HG03442 (cell line): ENCODE measurements at regions not wholly inside any gene's neighbourhood (a gene's known extent, or its start where the extent isn't known, plus 50 kb on each side); places are given as distances from the start of the nearest gene placed in this dataset.
A peak's percentile ranks its signal among the peaks of the same experiment; 100 is the strongest.

Experiments used
- ATAC-seq: cut with Tn5 transposase; IDR thresholded peaks from one replicate; pipeline ENCODE4 v1.9.1; 2021; ENCODE audit warnings: mild to moderate bottlenecking, moderate library complexity; ENCODE audit not compliant: unreplicated experiment

DNA sequence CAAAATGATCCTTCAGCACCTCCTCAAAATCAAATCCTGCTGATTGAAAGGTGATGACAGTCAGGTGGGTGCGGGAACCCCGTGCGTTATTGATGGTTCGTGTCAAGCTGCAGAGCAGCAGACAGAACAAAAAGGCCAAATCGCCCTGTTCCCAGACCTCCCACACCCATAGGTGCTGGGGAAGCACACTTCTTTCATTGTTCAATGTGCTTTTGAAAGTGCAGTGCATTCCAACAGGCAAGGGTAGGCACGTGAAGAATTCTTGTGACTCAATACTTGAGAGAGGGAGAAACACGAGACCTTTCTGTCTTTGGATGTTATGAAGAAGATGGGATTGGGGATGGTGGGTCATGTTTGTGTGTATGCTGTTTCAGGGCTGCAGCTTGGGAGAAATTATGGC, 514.0 kb downstream of the MCTP2 start:
- no peak for ATAC-seq

DNA sequence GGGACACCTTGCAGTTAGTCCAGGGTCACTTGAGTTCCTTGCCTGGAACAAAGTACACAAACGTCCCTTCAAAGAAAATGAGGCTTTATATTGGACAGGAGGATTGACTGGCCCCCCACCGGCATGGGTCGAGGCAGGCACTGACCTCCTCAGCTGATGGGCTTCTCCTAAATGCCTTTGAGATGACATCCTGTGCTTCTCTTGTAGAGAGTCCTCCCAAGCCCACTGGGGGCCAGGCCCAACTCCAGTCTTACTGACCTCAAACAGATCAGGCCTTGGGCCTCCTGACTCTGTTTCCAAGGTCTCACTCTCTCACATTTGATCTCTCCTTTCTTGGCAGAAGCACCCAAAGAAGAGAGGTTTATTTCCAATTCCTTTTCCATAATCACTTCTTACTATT, 516.1 kb downstream of the MCTP2 start:
- ATAC-seq, result no peak

DNA sequence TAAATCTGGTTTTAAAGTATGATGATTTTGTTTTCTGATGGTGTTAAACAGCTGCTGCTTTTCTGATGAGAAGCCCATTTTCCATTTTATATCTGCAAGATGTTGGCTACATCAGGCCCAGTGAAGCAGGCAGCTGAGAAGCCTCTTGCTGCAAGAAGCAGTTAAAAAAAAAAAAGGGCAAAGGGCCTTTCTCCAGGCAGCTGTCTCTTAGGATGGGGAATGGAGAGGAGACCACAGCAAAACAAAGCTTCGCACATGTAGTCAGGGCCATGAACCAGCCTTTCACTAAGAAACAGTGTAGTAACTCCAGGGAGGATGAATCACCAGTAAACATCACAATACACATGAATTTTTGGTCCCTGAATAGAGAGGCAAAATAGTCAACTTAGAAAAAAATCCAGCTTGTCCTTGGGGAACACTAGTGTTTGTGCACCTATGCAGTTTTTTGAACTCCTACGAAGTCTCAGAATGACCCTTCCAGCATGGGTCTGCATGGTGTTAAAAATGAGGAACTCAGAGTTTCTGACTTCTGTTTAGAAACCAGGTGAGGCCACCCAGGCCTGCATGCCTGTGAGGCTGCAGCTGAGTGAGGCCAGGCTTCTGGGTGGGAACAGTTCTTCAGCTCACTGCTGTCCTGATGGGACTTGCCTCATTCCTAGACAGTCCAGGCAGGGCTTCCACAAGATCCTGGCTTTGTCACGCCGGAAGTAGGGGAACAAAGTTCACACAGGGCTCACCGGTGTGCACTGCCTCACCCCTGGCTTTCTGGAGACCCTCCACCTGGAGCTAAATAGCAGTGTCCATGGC, 518.7 kb downstream of the MCTP2 start:
- peak; percentile 73 for ATAC-seq

DNA sequence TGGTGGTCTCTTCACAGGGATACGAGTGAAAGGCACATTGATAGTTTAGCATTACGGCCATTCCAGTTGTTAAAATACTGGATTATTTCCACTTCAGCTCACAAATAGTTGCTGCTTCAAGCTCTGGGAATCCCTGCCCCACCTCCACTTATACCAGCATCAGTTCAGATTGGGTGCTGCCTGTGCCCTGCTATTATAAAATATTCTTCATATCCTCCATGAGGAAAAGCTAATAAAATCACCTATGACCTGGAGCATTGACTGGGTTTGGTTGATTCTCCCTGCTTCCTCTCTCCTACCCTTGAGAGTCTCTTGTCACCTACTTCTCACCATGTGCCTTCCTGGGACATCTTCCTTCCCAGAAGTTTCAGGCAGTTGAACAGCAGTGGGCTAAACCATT, 529.0 kb downstream of the MCTP2 start:
- ATAC-seq, result no peak

DNA sequence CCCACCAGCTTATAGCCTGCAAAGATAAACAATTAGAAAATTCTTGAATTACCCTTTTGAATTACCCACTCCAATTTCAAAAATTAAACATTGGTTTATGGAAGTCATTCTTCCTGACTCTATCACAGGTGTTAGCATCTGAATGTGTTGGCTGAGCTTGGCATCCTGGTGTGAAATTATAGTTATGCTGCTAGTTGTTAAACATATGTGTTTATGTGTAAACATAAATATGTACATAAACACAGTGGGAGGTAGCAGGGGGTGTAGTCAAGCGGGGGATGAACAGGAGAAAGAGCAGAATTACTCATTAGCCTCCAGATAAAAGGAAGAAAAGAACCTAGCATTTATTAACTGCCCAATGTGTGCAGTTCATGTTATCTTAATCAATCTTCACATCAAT, 530.2 kb downstream of the MCTP2 start:
- ATAC-seq, result no peak

DNA sequence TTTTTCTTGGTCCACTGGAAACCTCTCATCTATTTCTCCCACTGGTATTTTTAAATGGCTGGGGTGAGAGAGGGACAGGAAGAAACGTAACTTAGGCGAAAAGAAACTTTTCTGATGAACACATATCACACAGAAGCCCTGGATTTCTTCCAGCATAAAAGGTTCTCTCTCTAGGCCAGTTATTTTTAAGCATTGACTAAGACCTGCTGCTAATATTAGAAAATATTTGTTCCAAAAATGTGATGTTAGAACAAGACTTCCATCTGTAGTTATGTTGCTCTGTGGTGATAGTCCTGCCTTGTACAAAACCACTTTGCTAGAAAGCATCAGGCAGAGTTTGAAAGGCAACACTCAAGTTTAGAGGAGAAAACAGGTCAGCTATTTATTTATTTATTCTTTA, 537.7 kb downstream of the MCTP2 start:
- no peak for ATAC-seq

DNA sequence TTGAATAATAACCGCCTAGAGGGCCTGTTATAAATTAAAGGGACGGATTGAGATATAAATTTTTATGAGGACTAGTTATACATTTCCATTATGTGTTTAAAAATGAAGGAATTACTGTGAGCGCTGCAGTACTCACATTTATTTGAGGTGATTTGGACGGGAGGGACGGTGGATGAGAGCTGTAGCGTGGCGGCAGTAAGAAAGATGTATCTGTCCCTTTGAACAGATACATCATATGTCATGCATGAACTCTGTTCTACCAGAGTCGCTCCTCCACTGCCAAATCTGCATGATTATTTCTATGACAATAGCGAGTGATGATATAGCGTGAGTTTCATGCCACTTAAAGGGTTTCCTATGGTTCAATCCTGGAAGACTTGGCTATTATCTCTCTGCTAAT, 538.8 kb downstream of the MCTP2 start:
- ATAC-seq, result no peak

DNA sequence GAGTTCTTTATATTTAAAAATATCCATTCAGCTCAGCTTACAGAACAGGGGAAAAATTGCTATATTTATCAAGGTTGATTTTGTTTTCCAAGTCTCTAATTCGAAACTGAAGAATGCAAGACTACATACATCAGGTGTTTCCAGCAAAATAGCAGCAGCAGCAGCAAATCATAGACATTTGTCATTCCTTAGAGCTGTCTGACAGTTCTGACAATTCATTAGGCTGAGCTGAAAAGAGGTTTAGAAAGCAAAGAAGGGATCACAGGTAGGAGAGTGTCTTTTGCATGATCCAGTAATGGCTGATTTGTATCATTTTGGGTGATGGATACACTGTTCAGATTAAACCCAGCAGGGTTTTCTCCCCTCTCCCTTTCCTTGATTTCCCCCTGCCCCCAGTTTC, 545.7 kb downstream of the MCTP2 start:
- no peak for ATAC-seq

DNA sequence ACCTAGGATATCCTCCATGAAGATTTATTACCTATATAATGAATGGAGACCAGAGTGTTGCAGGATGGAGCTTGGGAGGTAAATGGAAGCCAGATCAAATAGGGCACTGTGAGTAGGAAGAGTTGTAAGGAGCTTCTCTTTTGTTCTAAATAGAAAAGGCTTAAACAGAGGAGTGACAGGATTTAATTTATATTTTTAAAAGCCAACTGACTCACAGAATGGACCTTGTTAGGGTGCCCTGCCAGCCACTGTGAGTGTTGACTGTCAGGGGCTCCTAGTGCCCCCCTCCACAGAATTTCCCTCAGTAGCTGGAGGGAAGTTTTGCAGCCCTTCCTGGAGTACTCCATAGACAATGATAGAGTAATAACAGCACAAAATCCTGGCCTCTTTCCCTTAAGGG, 547.5 kb downstream of the MCTP2 start:
- no peak for ATAC-seq

DNA sequence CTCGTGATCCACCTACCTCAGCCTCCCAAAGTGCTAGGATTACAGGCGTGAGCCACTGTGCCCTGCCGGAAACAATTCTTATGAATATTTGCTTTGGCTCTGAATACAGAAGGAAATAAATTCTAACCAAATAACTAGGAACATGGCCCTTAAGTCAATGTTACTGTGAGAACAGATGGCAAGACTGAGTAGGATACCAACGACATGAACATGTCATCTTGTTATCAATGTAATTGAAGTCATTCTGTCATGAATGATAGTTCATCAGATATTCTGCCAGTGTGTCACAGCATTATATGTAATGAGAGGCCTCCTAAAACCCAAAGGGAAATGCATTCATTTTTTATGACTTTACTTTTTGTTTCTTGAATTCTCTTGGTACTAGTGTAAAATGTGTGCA, 548.8 kb downstream of the MCTP2 start:
- ATAC-seq, result no peak

DNA sequence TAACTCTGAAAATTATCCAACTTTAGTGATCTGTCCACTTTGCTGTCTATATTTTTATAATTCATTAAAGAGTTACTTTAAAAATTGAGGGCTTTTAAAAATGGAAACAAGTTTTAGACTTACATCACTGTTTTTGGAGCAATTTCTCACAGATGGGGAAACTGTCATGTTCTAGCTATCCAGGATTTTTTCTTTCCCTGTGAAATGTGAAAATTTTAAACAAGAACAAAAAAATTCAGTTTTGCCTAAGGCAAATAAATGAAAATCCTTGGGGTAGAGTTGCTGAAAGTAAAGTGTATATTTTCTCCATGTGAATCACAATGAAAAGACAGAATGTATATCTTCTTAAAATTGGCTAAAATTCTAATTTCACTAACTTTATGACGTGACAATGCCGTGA, 553.7 kb downstream of the MCTP2 start:
- ATAC-seq, result no peak

DNA sequence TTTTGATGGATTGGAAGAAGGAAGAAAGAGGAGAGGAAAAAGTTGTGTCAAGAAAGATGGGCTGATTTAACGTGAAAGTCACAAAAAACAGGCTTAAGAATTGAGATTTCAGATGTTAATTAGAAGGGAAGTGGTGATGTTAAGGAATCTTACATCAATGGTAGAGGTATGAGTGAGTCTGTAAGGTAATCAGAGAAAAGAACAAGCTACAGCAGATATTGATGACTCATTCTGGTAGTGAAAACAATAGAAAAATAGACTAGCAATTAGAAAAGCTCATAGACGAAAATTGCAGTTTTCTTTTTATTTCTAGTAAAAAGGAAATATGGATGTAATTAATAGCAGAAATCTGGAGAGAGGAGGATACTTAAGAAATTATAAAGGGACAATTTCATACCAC, 559.6 kb downstream of the MCTP2 start:
- ATAC-seq, result no peak

DNA sequence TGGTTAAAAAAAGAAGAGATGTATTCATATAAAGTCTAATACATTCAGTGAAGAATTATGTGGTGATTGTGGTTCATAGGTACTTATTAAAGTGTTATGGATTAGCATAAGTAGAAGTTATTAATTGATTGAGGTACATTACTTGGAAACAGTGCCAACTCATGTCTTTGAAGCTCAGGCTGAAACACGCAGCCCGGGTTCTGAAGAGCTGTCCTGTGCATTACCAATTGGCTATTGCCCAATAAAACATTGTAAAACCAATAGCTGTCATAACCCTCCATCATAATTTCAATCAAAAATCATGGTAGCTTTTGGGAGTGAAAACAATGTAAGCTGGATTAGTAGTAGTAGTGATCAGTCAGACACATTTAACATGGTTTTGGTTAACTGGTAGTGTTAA, 560.1 kb downstream of the MCTP2 start:
- ATAC-seq, result no peak

DNA sequence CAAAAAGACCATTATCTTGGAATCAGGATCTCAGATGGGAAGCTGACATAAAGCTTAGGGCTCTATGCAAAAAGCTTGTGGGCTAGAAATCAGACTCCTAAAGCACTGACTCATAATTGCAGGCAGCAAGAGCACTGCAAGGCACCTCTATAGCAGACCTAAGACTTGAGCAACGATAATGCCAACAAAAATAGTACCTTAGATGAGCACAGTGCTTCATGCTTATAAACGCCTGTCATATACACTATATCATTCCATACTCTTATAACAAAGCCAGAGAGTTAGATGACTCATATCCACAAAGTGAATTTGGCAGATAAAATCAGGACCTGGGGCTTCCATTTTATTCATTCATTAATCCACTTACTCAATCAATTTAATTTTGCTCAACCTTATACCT, 560.8 kb downstream of the MCTP2 start:
- ATAC-seq, result no peak

DNA sequence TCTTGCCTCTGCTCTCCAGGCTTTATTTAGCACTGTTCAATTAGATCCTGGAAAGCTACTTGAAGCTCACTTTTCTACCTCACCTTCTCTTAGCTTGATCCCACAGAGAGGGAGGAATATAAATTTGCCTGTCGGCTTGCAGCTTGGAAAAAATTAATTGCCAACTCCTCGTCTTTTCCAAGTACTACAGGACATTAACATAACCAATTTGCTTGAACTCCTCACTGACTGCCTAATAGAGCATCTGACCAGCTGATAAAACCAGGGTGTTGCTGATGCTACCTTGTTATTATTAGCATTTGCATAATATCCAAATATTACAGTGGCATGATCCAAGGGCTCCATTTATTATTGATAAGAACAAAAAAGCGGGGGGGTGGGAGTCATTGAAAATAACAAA, 561.8 kb downstream of the MCTP2 start:
- no peak for ATAC-seq

DNA sequence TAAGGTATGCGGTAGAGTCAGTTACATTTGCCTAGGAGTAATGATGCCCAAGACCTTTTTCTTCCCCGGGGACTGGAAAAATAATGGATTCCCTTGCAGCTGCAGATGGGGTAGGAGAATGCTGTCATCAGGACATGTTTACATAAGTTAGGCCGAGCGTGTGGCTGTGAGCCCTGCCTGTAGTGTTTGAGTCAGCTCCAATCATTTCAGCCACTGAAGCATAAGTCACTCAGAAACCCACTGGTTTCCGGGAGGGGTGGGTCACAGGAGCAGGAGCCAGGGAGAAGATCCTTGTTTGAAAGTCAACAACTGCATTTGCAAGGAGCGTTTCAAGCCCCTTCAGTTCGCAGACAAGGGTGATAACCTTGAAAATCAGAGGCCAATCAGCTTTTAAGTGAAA, 562.3 kb downstream of the MCTP2 start:
- no peak for ATAC-seq

DNA sequence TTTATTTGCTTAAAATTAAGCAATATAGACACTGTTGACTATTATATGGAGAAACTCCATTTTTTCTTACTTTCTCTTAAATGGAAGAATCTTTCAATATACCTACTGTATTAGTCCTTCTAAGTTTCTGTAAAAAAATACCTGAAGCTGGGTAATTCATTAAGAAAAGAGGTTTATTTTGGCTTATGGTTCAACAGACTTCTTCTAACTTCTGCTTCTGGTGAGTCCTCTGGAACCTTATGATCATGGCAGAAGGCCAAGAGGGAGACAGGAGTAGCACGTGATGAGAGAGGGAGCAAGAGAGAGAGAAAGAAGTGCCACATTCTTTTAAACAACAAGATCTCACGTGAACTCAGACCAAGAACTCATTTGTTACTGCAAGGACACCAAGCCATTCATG, 573.3 kb downstream of the MCTP2 start:
- ATAC-seq, result no peak

DNA sequence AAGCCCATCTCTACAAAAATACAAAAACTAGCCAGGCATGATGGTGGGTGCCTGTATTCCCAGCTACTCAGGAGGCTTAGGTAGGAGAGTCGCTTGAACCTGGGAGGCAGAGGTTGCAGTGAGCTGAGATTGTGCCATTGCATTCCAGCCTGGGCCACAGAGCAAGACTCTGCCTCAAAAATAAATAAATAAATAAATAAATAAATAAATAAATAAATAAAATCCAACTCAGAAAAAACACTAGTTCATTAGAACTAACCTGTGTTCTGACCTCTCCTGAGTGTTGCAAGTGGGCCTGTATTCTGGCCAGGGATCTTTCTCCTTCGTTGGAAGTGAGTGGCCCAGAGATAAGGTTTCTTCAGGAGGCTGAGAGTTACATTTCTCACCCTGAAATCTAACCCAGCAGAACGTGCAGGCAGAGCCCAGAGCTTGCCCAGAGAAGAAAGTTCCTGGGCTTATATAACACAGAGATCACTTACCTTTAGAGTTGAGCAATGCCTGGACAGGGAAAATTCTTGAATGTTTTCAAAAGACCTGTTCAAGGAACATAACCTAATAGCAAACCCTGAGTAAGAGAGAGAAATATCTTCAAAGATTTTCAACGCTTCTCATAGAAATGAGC, 583.9 kb downstream of the MCTP2 start:
- no peak for ATAC-seq

DNA sequence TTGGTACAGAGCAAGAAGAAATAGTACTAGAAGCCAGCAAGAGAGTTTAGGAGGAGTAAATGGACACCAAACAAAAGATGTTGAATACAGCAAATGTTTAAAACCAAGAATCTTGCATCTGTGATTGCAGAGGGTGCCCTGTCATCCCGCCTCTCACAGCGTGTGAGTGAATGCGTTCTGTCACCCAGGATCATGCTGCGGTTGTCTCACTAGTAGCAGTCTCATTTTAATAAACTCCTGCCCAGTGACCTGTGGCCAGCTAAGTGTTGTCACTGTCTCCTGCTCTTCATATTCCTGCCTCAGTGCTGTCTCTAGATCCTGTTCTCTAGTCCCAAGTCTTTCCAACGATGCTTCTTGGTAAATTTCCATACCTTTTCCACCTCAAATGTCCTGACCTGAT, 584.6 kb downstream of the MCTP2 start:
- ATAC-seq, result no peak

DNA sequence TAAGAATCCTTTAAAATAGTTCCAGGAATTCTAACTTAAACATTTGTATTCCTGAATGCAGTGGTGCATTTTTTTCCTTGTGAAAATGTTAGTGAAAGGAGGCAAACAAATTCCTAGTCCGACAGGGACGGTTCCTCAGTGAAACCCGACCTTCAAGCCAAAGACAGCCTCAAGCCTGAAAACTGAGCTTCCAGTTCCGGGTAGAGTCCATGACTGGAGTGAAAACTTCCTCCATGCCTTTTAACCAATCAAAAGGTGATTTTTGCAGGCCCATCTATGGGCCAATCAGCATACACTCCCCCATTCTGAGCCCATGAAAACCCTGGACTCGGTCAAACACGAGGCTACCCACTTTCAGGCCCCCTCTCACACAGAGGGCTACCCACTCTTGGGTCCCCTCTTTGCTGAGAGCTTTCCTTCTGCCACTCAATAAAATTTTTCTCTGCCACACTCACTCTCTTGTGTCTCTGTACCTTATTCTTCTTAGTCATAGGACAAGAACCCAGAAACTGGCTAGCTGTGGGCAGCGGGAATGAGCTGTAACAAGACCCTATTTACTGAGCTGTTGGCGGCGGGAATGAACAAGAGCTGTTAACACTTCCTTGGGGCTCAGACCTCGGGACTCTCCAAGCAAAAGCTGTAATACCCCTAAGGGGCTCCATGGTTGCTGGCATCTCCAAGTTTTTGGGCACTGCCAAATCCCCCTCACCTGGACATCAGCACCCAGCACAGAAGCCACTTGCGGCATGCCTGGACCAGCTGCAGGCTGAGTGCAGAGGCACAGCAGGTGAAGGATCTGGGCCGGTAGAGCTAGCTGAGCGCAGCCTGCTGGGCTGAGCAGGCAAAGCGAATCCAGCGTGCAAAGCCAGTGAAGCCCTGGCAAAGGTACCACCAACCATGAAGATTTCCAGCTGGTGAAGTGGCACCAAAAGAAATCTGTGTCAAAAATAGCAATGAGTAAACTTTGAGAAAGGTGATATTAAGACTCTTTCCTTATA, 598.8 kb downstream of the MCTP2 start:
- no peak for ATAC-seq

DNA sequence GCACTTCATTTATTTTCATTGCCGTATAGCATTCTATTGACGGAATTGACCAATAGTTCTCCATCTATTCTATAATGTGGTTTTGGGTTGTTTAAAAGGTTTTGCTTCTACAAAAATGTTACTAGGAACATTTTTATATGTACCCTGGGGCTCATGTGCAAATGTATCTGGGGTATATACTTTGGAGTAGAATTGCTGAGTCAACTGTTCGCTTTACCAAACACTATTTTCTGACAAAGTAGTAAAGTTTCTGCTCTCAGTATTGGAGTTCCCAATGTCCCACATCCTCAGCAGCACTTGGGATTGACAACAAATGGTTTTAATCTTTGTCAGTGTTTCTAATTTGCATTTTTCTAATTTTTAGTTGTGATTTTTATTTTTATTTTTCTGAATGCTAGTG, 602.6 kb downstream of the MCTP2 start:
- no peak for ATAC-seq

DNA sequence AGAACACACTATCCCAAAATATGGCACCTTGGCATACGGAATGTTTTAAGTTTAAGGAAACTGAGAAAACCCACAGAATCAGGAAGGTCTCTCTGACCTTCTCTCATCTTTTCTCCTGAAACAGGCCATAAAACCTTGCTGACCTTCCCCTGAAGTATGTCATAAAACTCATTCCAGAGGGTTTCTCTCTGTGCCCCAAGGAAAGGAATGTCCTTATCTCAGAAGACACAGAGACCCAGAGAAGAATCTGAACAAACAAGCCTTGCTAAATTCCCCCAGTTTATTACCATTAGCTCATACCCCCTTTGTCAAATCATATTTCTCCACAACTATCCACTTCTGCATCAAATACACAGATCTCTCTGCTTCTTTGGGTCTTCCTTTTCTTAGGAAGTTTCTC, 603.1 kb downstream of the MCTP2 start:
- no peak for ATAC-seq
